Neuronal stem cell (in vitro differentiated cells): ENCODE measurements at regions not wholly inside any gene's neighbourhood (a gene's known extent, or its start where the extent isn't known, plus 50 kb on each side); places are given as distances from the start of the nearest gene placed in this dataset.

Experiments used
- DNase-seq: peaks from one replicate; pipeline ENCODE4 v3.0.0-alpha.2; 2013; ENCODE audit warnings: low spot score
- H2AFZ ChIP-seq: one replicate; pipeline ENCODE4 v1.6.1; 2013; ENCODE audit warnings: mild to moderate bottlenecking, low read length, inconsistent platforms
- H2AK5ac ChIP-seq: 2 replicates; pipeline ENCODE4 v1.6.1; 2013; ENCODE audit warnings: low read depth, mild to moderate bottlenecking, inconsistent platforms, low read length, moderate library complexity, mixed read lengths
- H2BK120ac ChIP-seq: 2 replicates; pipeline ENCODE4 v1.6.1; 2013; ENCODE audit warnings: low read depth, mild to moderate bottlenecking, inconsistent platforms, low read length, moderate library complexity, mixed read lengths
- H2BK12ac ChIP-seq: one replicate; pipeline ENCODE4 v1.6.1; 2013; ENCODE audit warnings: low read length, inconsistent platforms
- H2BK15ac ChIP-seq: 2 replicates; pipeline ENCODE4 v1.6.1; 2013; ENCODE audit warnings: mild to moderate bottlenecking, low read length, inconsistent platforms, mixed read lengths
- H2BK5ac ChIP-seq: one replicate; pipeline ENCODE4 v1.6.1; 2013; ENCODE audit warnings: inconsistent platforms, mild to moderate bottlenecking, low read length, moderate library complexity
- H3K14ac ChIP-seq: one replicate; pipeline ENCODE4 v1.6.1; 2013; ENCODE audit warnings: low read length, inconsistent platforms
- H3K18ac ChIP-seq: 2 replicates; pipeline ENCODE4 v1.6.1; 2013; ENCODE audit warnings: low read length, inconsistent platforms
- H3K23ac ChIP-seq: 2 replicates; pipeline ENCODE4 v1.6.1; 2013; ENCODE audit warnings: low read depth, mild to moderate bottlenecking, mixed read lengths, low read length, inconsistent platforms; ENCODE audit not compliant: poor library complexity
- H3K27ac ChIP-seq: replicated peaks from 3 replicates; pipeline ENCODE4 v1.5.1; 2013; ENCODE audit warnings: low read length, inconsistent platforms
- H3K27me3 ChIP-seq, 3 experiments: 2 replicates each; pipeline ENCODE4 v1.6.1; 2013; ENCODE audit warnings: low read length in 3 of 3, mild to moderate bottlenecking in 2 of 3, inconsistent platforms in 1 of 3, low read depth in 1 of 3, mixed read lengths in 1 of 3, moderate library complexity in 1 of 3; ENCODE audit not compliant: control insufficient read depth in 3 of 3, insufficient read depth in 3 of 3
- H3K36me3 ChIP-seq, 2 donors: replicated peaks in 1 of 2; 2 replicates each; pipeline ENCODE4 v1.6.1; 2013; ENCODE audit warnings: low read length in 2 of 2; ENCODE audit not compliant: control insufficient read depth in 2 of 2, insufficient read depth in 2 of 2
- H3K4ac ChIP-seq: 2 replicates; pipeline ENCODE4 v1.6.1; 2013; ENCODE audit warnings: inconsistent platforms, mild to moderate bottlenecking, low read length, moderate library complexity
- H3K4me1 ChIP-seq, 2 donors: 1 replicate in 1 of 2; 2 replicates in 1 of 2; pipeline ENCODE4 v1.6.1; 2013; ENCODE audit warnings: low read length in 2 of 2, low read depth in 1 of 2; ENCODE audit not compliant: control insufficient read depth in 2 of 2, insufficient read depth in 1 of 2
- H3K4me2 ChIP-seq: one replicate; pipeline ENCODE4 v1.6.1; 2013; ENCODE audit warnings: mild to moderate bottlenecking, low read length, inconsistent platforms; ENCODE audit not compliant: insufficient read depth, poor library complexity, severe bottlenecking
- H3K4me3 ChIP-seq, 2 donors: 2 replicates each; pipeline ENCODE4 v1.5.1; 2013; ENCODE audit warnings: low read length in 2 of 2, mild to moderate bottlenecking in 2 of 2, inconsistent platforms in 1 of 2, moderate library complexity in 1 of 2
- H3K79me1 ChIP-seq: one replicate; pipeline ENCODE4 v1.6.1; 2013; ENCODE audit warnings: low read depth, mild to moderate bottlenecking, inconsistent platforms, low read length, moderate library complexity
- H3K9ac ChIP-seq: one replicate; pipeline ENCODE4 v1.6.1; 2013; ENCODE audit warnings: mild to moderate bottlenecking, low read depth, low read length, inconsistent platforms; ENCODE audit not compliant: poor library complexity
- H3K9me3 ChIP-seq, 2 donors: replicated peaks in 1 of 2; 2 replicates each; pipeline versions ENCODE3 to v1.6.1; 2013; ENCODE audit warnings: low read length in 2 of 2, mild to moderate bottlenecking in 2 of 2, inconsistent platforms in 1 of 2, low read depth in 1 of 2, mixed read lengths in 1 of 2, moderate library complexity in 1 of 2; ENCODE audit not compliant: control insufficient read depth in 2 of 2, insufficient read depth in 1 of 2
- H4K8ac ChIP-seq: one replicate; pipeline ENCODE4 v1.6.1; 2013; ENCODE audit warnings: low read depth, mild to moderate bottlenecking, inconsistent platforms, low read length, moderate library complexity
- H4K91ac ChIP-seq: one replicate; pipeline ENCODE4 v1.6.1; 2013; ENCODE audit warnings: low read length, low read depth, mild to moderate bottlenecking, inconsistent platforms; ENCODE audit not compliant: poor library complexity
- WGBS, 2 donors: extraction: QIAGEN DNeasy Blood & Tissue Kit; methylation state at CpG; one replicate each; pipeline ENCODE4 v1.1.7; 2013; ENCODE audit warnings: missing lambda C conversion rate in 2 of 2, mixed read lengths in 1 of 2; ENCODE audit not compliant: insufficient read length in 2 of 2, insufficient replicate concordance in 1 of 2; ENCODE audit errors: extremely low coverage in 2 of 2; 5-methylcytosine and 5-hydroxymethylcytosine counted together

GRCh38 chr18:8894823-8895222 is 189.5 kb downstream of the MTCL1 start:
- Histone ChIP-seq H2BK5ac (no peak overlapping the region), H3K18ac (no peak overlapping the region), H3K4me3 (no peak overlapping the region), H3K27ac (no peak overlapping the region), H2BK120ac (no peak overlapping the region), H3K14ac (no peak overlapping the region), H4K8ac (no peak overlapping the region), H3K4ac (no peak overlapping the region), H3K27me3 (no peaks in the 10 kb centered on the region), H2BK15ac (no peak overlapping the region), H3K79me1 (no peaks in the 10 kb centered on the region), H3K9ac (no peak overlapping the region), H4K91ac (no peak overlapping the region), H2BK12ac (no peak overlapping the region), H3K4me1 (peaks cover 2 to 3% of the 10 kb centered on the region in 2 donors), H2AK5ac (no peak overlapping the region), H2AFZ (no peak overlapping the region), H3K9me3 (no peaks in the 10 kb centered on the region), H3K23ac (no peak overlapping the region), H3K4me2 (no peak overlapping the region), H3K36me3 (no peaks in the 10 kb centered on the region)
- WGBS, 2 donors, result no CpG with 5 or more reads among the region's 3 CpGs
- no peak for DNase-seq

- H3K4ac ChIP-seq, result no peak overlapping the region
- no peak overlapping the region for H3K9ac ChIP-seq
- no peak overlapping the region for H2BK12ac ChIP-seq
- WGBS, 2 donors, result no CpG with 5 or more reads among the region's 1 CpG
- H3K4me3 ChIP-seq, result no peak overlapping the region
- no peak overlapping the region for H2AFZ ChIP-seq
- no peak for DNase-seq
- no peak overlapping the region for H3K27ac ChIP-seq
- no peaks in the 10 kb centered on the region for H3K79me1 ChIP-seq
- H2BK15ac ChIP-seq, result no peak overlapping the region
- no peaks in the 10 kb centered on the region for H3K9me3 ChIP-seq
- H4K8ac ChIP-seq, result no peak overlapping the region
- no peak overlapping the region for H2BK120ac ChIP-seq
- H2AK5ac ChIP-seq, result no peak overlapping the region
- no peak overlapping the region for H3K4me2 ChIP-seq
- no peak overlapping the region for H3K14ac ChIP-seq
- no peak overlapping the region for H4K91ac ChIP-seq
- no peak overlapping the region for H3K23ac ChIP-seq
- H2BK5ac ChIP-seq, result no peak overlapping the region
- no peaks in the 10 kb centered on the region for H3K27me3 ChIP-seq
- H3K4me1 ChIP-seq, result peaks cover 2 to 3% of the 10 kb centered on the region in 2 donors
- no peaks in the 10 kb centered on the region for H3K36me3 ChIP-seq
- no peak overlapping the region for H3K18ac ChIP-seq
Observed at GRCh38 chr18:8895341-8895740, 190.0 kb downstream of the MTCL1 start.

- Histone ChIP-seq H4K8ac (no peak overlapping the region), H3K9me3 (no peaks in the 10 kb centered on the region), H3K23ac (no peak overlapping the region), H3K36me3 (no peaks in the 10 kb centered on the region), H3K9ac (no peak overlapping the region), H3K79me1 (no peaks in the 10 kb centered on the region), H4K91ac (no peak overlapping the region), H2BK120ac (no peak overlapping the region), H3K4ac (no peak overlapping the region), H2BK5ac (no peak overlapping the region), H3K4me2 (no peak overlapping the region), H3K18ac (no peak overlapping the region), H3K4me3 (no peak overlapping the region), H3K4me1 (peaks cover 2 to 6% of the 10 kb centered on the region in 2 donors), H3K14ac (no peak overlapping the region), H3K27me3 (no peaks in the 10 kb centered on the region), H2AK5ac (no peak overlapping the region), H2BK12ac (no peak overlapping the region), H2BK15ac (no peak overlapping the region), H2AFZ (no peak overlapping the region), H3K27ac (no peak overlapping the region)
- WGBS, 2 donors, result no CpG with 5 or more reads among the region's 2 CpGs
- no peak for DNase-seq
Observed at GRCh38 chr18:8895987-8896619, 190.7 kb downstream of the MTCL1 start.

DNA sequence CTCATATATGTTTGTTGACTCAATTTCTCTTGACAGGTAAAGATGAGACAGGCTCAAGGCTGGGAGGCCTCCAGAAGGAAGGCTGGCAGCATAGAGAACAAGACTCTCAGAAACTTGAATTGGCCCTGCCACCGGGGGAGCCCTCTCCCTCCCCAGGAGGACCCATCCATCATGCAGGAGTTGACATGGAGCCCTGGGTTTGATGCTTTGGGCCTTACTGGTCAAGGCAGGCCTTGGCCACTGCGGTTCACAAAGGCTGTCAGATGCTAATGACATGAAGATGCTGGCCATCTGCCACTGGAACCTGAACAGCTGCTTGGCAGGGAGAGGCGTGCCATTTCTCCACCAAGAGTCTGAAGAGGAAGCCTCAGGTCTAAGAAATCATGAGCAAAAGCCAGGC is 193.6 kb downstream of the MTCL1 start:
- H2AK5ac ChIP-seq, result peak overlapping the region; percentile 45
- H2BK5ac ChIP-seq, result no peak overlapping the region
- no peak overlapping the region for H3K4me2 ChIP-seq
- H3K9ac ChIP-seq, result no peak overlapping the region
- no peak overlapping the region for H4K8ac ChIP-seq
- H2AFZ ChIP-seq, result no peak overlapping the region
- H3K9me3 ChIP-seq, result peaks cover 0 to 10% of the 10 kb centered on the region in 2 donors
- H3K79me1 ChIP-seq, result no peaks in the 10 kb centered on the region
- H3K27ac ChIP-seq, result no peak overlapping the region
- no peak overlapping the region for H3K4me3 ChIP-seq
- H3K4ac ChIP-seq, result no peak overlapping the region
- no peaks in the 10 kb centered on the region for H3K27me3 ChIP-seq
- H2BK120ac ChIP-seq, result no peak overlapping the region
- H3K14ac ChIP-seq, result no peak overlapping the region
- no peak overlapping the region for H3K23ac ChIP-seq
- H3K4me1 ChIP-seq, result peaks cover 0 to 4% of the 10 kb centered on the region in 2 donors
- H2BK12ac ChIP-seq, result no peak overlapping the region
- H3K36me3 ChIP-seq, result no peaks in the 10 kb centered on the region
- WGBS, 2 donors, result no CpG with 5 or more reads among the region's 3 CpGs
- no peak overlapping the region for H3K18ac ChIP-seq
- H4K91ac ChIP-seq, result no peak overlapping the region
- DNase-seq, result no peak
- no peak overlapping the region for H2BK15ac ChIP-seq
